HEK293T (cell line): ENCODE measurements at regions not wholly inside any gene's neighbourhood (a gene's known extent, or its start where the extent isn't known, plus 50 kb on each side); places are given as distances from the start of the nearest gene placed in this dataset.
"Not testable (repeated sequence)": the region's sequence is repeated elsewhere in the genome, so short reads cannot be mapped to it uniquely, and the experiment has no call there.

ENCODE experiments used
- CTCF ChIA-PET: fragments of 350-600 bp; formaldehyde crosslinking; extraction: SDS; loops from one replicate; lab custom pipeline; 2021; ENCODE audit warnings: antibody characterized with exemption, inconsistent platforms; lab: Yijun Ruan, JAX
- POLR2A ChIA-PET: fragments of 350-600 bp; formaldehyde crosslinking; extraction: SDS; loops from one replicate; lab custom pipeline; 2020; ENCODE audit warnings: antibody characterized with exemption, inconsistent platforms; lab: Yijun Ruan, JAX
- DNase-seq: peaks from one replicate; pipeline ENCODE4 v3.0.0; 2012; ENCODE audit warnings: mixed read lengths; ENCODE audit errors: extremely low spot score
- ARNT ChIP-seq: fragments of 450-650 bp; IDR thresholded peaks from 2 replicates; pipeline ENCODE4 v1.6.1; 2017; ENCODE audit warnings: mild to moderate bottlenecking
- CTBP1 ChIP-seq: fragments of 450-650 bp; IDR thresholded peaks from 2 replicates; pipeline ENCODE4 v1.6.1; 2016; ENCODE audit warnings: borderline replicate concordance
- ELF4 ChIP-seq: fragments of 450-650 bp; IDR thresholded peaks from 2 replicates; pipeline ENCODE4 v1.6.1; 2017; ENCODE audit warnings: antibody characterized with exemption
- FOXA1 ChIP-seq: fragments of 450-650 bp; IDR thresholded peaks from 2 replicates; pipeline ENCODE4 v1.6.1; 2016; ENCODE audit warnings: mild to moderate bottlenecking
- FOXK2 ChIP-seq: fragments of 450-650 bp; IDR thresholded peaks from 2 replicates; pipeline ENCODE4 v1.6.1; 2016; ENCODE audit warnings: mild to moderate bottlenecking
- FOXM1 ChIP-seq: fragments of 450-650 bp; IDR thresholded peaks from 2 replicates; pipeline ENCODE4 v1.6.1; 2017; ENCODE audit warnings: mild to moderate bottlenecking, borderline replicate concordance
- HDGF ChIP-seq: fragments of 450-650 bp; IDR thresholded peaks from 2 replicates; pipeline ENCODE4 v1.6.1; 2017; ENCODE audit warnings: antibody characterized with exemption, borderline replicate concordance
- L3MBTL2 ChIP-seq: fragments of 450-650 bp; conservative IDR thresholded peaks from 2 replicates; pipeline ENCODE4 v1.6.1; 2016; ENCODE audit warnings: mild to moderate bottlenecking
- LEF1 ChIP-seq: fragments of 450-650 bp; IDR thresholded peaks from 2 replicates; pipeline ENCODE4 v1.6.1; 2017; ENCODE audit warnings: mild to moderate bottlenecking, borderline replicate concordance
- NFRKB ChIP-seq: fragments of 450-650 bp; IDR thresholded peaks from 2 replicates; pipeline ENCODE4 v1.6.1; 2016; ENCODE audit warnings: mild to moderate bottlenecking, moderate library complexity
- SP1 ChIP-seq: fragments of 450-650 bp; IDR thresholded peaks from 2 replicates; pipeline ENCODE4 v1.6.1; 2017
- SUZ12 ChIP-seq: fragments of 450-650 bp; IDR thresholded peaks from 2 replicates; pipeline ENCODE4 v1.6.1; 2016; ENCODE audit warnings: mild to moderate bottlenecking
- TARDBP ChIP-seq: fragments of 450-650 bp; IDR thresholded peaks from 2 replicates; pipeline ENCODE4 v1.6.1; 2016
- ZNF384 ChIP-seq: fragments of 450-650 bp; IDR thresholded peaks from 2 replicates; pipeline ENCODE4 v1.6.1; 2016
- TF ChIP-seq, protein P1 (sequence below): fragments of 450-650 bp; IDR thresholded peaks from 2 replicates; pipeline ENCODE4 v1.6.1; 2016

DNA sequence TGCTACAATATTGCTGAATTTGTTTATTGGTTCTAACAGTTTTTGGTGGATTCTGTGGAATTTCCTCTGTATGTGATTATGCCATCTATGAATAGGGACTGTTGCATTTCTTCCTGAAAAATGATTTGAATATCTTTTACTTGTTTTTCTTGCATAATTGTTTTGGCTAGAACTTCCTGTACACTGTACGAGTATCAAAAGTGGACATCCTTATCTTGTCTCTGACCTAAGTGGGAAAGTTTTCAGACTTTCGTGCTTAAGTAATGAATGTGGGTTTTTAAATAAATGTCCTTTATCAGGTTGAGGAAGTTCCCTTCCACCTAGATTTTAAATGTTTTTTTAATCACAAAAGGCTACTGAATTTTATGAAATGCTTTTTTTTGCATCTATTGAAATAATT, 203.8 kb upstream of the ATP10A start:
- TF ChIP-seq NFRKB (no peak), FOXA1 (no peak), L3MBTL2 (no peak), FOXM1 (no peak), SP1 (no peak), ZNF384 (no peak), CTBP1 (no peak), SUZ12 (no peak), ELF4 (no peak), TARDBP (no peak), FOXK2 (no peak), LEF1 (no peak)
- TF ChIP-seq, protein P1, sequence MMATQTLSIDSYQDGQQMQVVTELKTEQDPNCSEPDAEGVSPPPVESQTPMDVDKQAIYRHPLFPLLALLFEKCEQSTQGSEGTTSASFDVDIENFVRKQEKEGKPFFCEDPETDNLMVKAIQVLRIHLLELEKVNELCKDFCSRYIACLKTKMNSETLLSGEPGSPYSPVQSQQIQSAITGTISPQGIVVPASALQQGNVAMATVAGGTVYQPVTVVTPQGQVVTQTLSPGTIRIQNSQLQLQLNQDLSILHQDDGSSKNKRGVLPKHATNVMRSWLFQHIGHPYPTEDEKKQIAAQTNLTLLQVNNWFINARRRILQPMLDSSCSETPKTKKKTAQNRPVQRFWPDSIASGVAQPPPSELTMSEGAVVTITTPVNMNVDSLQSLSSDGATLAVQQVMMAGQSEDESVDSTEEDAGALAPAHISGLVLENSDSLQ = no peak
- ChIA-PET CTCF (no interaction called here), POLR2A (interaction anchor here (1.0 kb wide), 1 partner anchor 8 kb away, joined by 3 read pairs; no protein-coding TSS in a partner anchor)
- DNase-seq = no peak

DNA sequence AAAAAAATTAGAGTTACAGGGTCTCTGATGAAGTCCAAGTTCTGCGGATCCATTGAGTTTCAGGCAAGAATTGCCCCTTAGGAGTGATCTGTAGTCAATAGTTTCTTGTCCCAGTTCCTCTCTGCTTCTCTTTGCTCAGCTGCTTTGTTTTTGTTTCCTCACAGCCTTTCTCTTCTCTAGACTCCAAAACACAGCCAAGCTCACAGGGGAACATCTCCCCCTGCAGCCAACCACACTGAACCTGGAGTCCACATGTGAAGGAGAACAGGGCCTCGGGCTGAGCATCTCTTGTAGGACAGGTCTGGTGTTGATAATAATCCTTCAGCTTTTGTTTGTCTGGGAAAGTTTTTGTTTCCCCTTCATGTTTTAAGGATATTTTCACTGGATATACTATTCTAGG, 202.6 kb upstream of the ATP10A start:
- ChIA-PET CTCF (no interaction called here), POLR2A (no interaction called here)
- TF ChIP-seq, protein P1 = no peak
- TF ChIP-seq HDGF (no peak), SP1 (no peak), FOXA1 (no peak), LEF1 (no peak), SUZ12 (no peak), FOXK2 (no peak), FOXM1 (no peak)
- no peak for DNase-seq

DNA sequence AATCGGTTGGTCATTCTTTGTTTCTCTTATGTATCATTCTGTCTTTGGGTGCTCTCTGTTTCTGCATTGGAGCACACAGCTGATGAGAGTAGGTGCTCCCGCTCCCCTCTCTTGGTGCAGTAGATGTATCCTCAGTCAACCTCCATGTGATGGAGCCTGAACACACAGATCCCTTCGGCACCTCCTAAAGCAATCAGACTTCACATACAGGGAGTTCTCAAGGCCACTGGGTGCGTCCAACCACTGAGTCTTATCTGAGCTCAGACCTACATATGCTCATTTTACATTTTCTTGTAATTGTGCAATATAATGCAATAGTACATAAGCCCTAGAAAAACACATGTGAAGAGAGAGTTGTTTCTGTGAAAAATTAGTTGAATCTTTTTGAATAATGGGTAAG, 198.1 kb upstream of the ATP10A start:
- TF ChIP-seq, protein P1 = no peak
- TF ChIP-seq ARNT (no peak), NFRKB (no peak), FOXA1 (no peak), FOXM1 (no peak), TARDBP (no peak), SUZ12 (no peak), HDGF (no peak), SP1 (no peak)
- ChIA-PET POLR2A (no interaction called here), CTCF (no interaction called here)
- no peak for DNase-seq

DNA sequence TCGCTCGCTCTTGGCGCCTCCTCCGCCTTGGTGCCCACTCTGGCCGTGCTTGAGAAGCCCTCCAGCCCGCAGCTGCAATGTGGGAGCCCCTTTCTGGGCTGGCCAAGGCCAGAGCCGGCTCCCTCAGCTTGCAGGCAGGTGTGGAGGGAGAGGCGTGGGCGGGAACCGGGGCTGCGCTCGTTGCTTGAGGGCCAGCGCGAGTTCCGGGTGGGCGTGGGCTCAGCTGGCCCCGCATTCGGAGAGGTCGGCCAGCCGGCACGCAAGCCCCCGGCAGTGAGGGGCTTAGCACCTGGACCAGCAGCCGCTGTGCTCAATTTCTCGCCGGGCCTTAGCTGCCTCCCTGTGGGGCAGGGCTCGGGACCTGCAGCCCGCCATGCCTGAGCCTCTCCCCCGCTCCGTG, 193.6 kb upstream of the ATP10A start:
- CTCF ChIA-PET, POLR2A ChIA-PET, DNase-seq: not testable (repeated sequence)

DNA sequence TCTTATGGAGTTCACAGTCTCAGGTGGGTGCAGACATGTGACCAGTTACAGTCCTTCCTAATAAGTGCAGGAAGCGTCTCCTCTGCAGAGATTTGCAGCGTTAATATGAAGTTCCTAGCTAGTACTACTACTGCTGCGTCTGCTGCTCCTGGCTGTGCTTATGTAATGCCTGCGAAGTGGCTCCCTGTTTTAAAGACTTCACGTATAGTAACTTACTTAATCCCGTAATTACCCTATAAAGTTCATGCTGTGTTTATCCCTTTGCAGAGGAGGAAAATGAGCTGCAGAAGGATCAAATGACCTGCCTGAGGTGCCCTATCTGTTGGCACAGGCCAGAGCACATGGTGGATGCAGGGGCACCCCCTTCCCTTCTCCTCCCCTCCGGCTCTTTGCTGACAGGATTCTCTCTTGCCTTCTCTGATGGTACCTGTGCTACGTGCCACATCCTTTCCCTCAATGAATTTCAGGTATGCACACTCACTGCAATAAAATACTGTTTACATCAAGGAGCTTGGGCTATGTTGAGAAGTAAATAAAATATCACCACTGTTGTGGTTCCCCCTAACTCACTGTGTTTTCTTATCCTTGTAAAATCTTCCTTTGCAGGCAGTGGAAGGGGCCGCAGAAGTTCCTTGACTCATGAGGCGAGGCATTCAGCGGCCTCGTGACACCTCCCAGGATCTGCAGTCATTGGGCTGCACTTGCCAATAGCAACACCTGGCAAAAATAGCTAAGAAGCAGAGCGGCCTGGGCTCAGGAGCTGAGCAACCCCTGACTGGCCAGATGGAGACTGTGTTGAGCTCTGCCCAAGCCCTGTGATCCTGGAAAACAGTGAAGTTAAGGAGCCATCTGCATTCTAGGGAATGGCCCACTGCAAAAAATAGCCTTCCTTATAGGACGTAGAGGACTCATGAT, 188.9 kb upstream of the ATP10A start:
- CTCF ChIA-PET = no interaction called here
- TF ChIP-seq L3MBTL2 (peak; percentile 49; the same call in 1 of the 2 replicates), CTBP1 (peak; percentile 83), SP1 (no peak), ELF4 (no peak)
- DNase-seq = peak; percentile 7
- POLR2A ChIA-PET = no interaction called here

DNA sequence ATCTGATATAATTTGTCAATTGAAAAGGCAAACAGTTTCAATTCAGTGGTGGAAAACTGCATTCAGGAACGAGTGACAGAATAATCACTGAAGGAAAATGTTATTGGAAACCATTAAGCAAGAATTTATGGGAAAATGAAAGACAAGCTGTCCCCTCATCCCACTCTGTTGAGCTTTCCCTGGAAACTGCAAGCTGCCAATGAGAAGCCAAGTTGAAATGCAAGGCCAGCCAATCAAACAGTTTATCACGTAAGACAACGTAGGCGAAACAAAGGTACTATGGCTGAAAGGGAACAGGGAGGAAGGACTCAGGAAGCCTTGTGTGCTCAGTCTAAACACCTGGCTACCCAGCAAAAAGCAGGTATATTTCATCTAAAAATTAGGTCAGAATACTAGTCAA, 187.9 kb upstream of the ATP10A start:
- CTCF ChIA-PET = no interaction called here
- TF ChIP-seq, protein P1 = peak; percentile 77
- TF ChIP-seq SP1 (no peak), L3MBTL2 (no peak), FOXM1 (no peak)
- POLR2A ChIA-PET = no interaction called here
- peak; percentile 19 for DNase-seq
